Right lobe of liver (tissue), 4 donors: ENCODE measurements at regions not wholly inside any gene's neighbourhood (a gene's known extent, or its start where the extent isn't known, plus 50 kb on each side); places are given as distances from the start of the nearest gene placed in this dataset.

Experiments used
- POLR2A ChIP-seq: fragments of 450-650 bp; IDR thresholded peaks from one replicate; pipeline ENCODE4 v1.6.1; 2017; ENCODE audit warnings: antibody characterized with exemption, mild to moderate bottlenecking
- TF ChIP-seq, protein P1 (sequence below), 4 donors: fragments of 200-600 bp in 3 of 4; fragments of 450-650 bp in 1 of 4; IDR thresholded peaks; one replicate each; pipeline versions ENCODE4 v1.5.1 to v1.8.0; 2016 to 2022; ENCODE audit warnings: antibody characterized with exemption in 4 of 4, mild to moderate bottlenecking in 2 of 4
- donor health status: DM: no; HTN: no; CAD: no.
- donor health status: DM: no; HTN: no; CAD: no.
- donor health status: DM: no; HTN: yes; CAD: no.

DNA sequence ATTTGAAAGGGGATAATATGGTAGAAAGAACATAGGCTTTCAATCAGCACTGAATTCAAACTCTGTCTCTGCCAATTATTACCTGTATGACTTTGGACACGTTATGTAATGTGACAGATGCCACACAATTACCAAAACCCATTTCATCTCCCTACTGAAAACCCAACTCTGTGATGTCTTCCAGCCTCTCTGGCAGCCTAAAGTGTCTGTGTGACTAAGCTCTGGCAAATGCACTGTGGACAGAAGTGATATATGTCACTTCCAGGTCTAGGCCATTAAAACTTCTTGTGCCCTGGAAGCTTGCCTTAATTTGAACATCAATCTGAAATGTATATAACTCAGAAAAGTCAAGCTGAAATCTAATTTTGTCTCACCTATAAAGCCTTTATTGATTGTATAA is 552.0 kb downstream of the RFC3 start:
- TF ChIP-seq, protein P1, sequence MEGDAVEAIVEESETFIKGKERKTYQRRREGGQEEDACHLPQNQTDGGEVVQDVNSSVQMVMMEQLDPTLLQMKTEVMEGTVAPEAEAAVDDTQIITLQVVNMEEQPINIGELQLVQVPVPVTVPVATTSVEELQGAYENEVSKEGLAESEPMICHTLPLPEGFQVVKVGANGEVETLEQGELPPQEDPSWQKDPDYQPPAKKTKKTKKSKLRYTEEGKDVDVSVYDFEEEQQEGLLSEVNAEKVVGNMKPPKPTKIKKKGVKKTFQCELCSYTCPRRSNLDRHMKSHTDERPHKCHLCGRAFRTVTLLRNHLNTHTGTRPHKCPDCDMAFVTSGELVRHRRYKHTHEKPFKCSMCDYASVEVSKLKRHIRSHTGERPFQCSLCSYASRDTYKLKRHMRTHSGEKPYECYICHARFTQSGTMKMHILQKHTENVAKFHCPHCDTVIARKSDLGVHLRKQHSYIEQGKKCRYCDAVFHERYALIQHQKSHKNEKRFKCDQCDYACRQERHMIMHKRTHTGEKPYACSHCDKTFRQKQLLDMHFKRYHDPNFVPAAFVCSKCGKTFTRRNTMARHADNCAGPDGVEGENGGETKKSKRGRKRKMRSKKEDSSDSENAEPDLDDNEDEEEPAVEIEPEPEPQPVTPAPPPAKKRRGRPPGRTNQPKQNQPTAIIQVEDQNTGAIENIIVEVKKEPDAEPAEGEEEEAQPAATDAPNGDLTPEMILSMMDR (IDR thresholded peaks at IDR 0.05) = no peak
- no peak for TF ChIP-seq POLR2A
